Naive thymus-derived CD4-positive, alpha-beta T cell (primary cell): ENCODE measurements at regions not wholly inside any gene's neighbourhood (a gene's known extent, or its start where the extent isn't known, plus 50 kb on each side); places are given as distances from the start of the nearest gene placed in this dataset.

Experiments used
- ATAC-seq: fragments of 150-1000 bp; cut with Tn5 transposase; 2 replicates; pipeline ENCODE4 v1.10.0; 2021; ENCODE audit warnings: mild to moderate bottlenecking, moderate library complexity
- CTCF ChIA-PET: fragments of 350-600 bp; sonication (Branson Sonifier 250); formaldehyde crosslinking; loops from one replicate; lab custom pipeline; 2021; ENCODE audit warnings: antibody characterized with exemption; lab: Charles Lee
- POLR2A ChIA-PET: fragments of 350-600 bp; sonication (Branson Sonifier 250); formaldehyde crosslinking; loops from one replicate; lab custom pipeline; 2021; ENCODE audit warnings: antibody characterized with exemption, inconsistent platforms; lab: Charles Lee
- DNase-seq, 9 donors: peaks; one replicate each; pipeline versions ENCODE4 v3.0.0 to v3.0.0-alpha.2; 2020 to 2022; ENCODE audit warnings: mixed read lengths in 1 of 9
- H3K27ac ChIP-seq: one replicate; pipeline ENCODE4 v1.7.0; 2013; ENCODE audit warnings: mild to moderate bottlenecking, low read depth, low read length, moderate library complexity
- H3K27me3 ChIP-seq, 2 donors: one replicate each; pipeline ENCODE4 v1.7.0; 2013; ENCODE audit warnings: low read length in 2 of 2, mild to moderate bottlenecking in 2 of 2, moderate library complexity in 2 of 2; ENCODE audit not compliant: control insufficient read depth in 2 of 2, insufficient read depth in 2 of 2
- H3K36me3 ChIP-seq, 3 experiments: 1 replicate in 2 of 3; 2 replicates in 1 of 3; pipeline ENCODE4 v1.7.0; 2013; ENCODE audit warnings: low read length in 3 of 3, mild to moderate bottlenecking in 3 of 3, moderate library complexity in 1 of 3; ENCODE audit not compliant: insufficient read depth in 3 of 3, control insufficient read depth in 2 of 3
- H3K4me1 ChIP-seq, 2 donors: one replicate each; pipeline ENCODE4 v1.7.0; 2013; ENCODE audit warnings: low read length in 2 of 2, mild to moderate bottlenecking in 2 of 2, moderate library complexity in 1 of 2; ENCODE audit not compliant: control insufficient read depth in 2 of 2, insufficient read depth in 2 of 2
- H3K4me3 ChIP-seq: 2 replicates; pipeline ENCODE4 v1.7.0; 2013; ENCODE audit warnings: mild to moderate bottlenecking, low read length
- H3K9me3 ChIP-seq, 3 experiments: 1 replicate in 2 of 3; 2 replicates in 1 of 3; pipeline ENCODE4 v1.7.0; 2013; ENCODE audit warnings: low read length in 3 of 3; ENCODE audit not compliant: control insufficient read depth in 2 of 3
- H3K27ac Mint-ChIP-seq, 9 donors: one replicate each; pipeline ENCODE4 v1.8.0; 2020 to 2022; ENCODE audit warnings: mixed read lengths in 9 of 9, mild to moderate bottlenecking in 8 of 9, moderate library complexity in 5 of 9, inconsistent platforms in 2 of 9
- H3K27me3 Mint-ChIP-seq, 5 donors: one replicate each; pipeline ENCODE4 v1.8.0; 2021 to 2022; ENCODE audit warnings: mixed read lengths in 5 of 5, mild to moderate bottlenecking in 1 of 5
- H3K36me3 Mint-ChIP-seq, 5 donors: one replicate each; pipeline ENCODE4 v1.8.0; 2020 to 2022; ENCODE audit warnings: mixed read lengths in 5 of 5, mild to moderate bottlenecking in 3 of 5, inconsistent platforms in 1 of 5
- H3K4me1 Mint-ChIP-seq, 7 donors: one replicate each; pipeline ENCODE4 v1.8.0; 2020 to 2022; ENCODE audit warnings: mixed read lengths in 7 of 7, mild to moderate bottlenecking in 3 of 7, inconsistent platforms in 1 of 7
- H3K4me3 Mint-ChIP-seq, 10 donors: one replicate each; pipeline ENCODE4 v1.8.0; 2020 to 2022; ENCODE audit warnings: mild to moderate bottlenecking in 10 of 10, mixed read lengths in 10 of 10, moderate library complexity in 6 of 10, inconsistent platforms in 2 of 10
- H3K9me3 Mint-ChIP-seq, 11 donors: one replicate each; pipeline ENCODE4 v1.8.0; 2020 to 2022; ENCODE audit warnings: mixed read lengths in 11 of 11, mild to moderate bottlenecking in 4 of 11, inconsistent platforms in 1 of 11, moderate library complexity in 1 of 11
- intact Hi-C, 2 donors: fragments of 100-400 bp; cut with micrococcal nuclease; formaldehyde crosslinking; loops; one replicate each; pipeline ENCODE4 v1.15.1; 2023

GRCh38 chr9:81782313-81782995 is 93.1 kb upstream of the TLE1 start:
- ChIA-PET CTCF (interaction anchor here (0.7 kb wide), 1 partner anchor 575 kb away, joined by 3 read pairs; no protein-coding TSS in a partner anchor), POLR2A (no interaction called here)
- DNase-seq (no peak), ATAC-seq (no peak)
- no peaks in the 10 kb centered on the region for H3K36me3 Mint-ChIP-seq
- no peaks in the 10 kb centered on the region for H3K27me3 ChIP-seq
- no peak overlapping the region for H3K27ac ChIP-seq
- H3K36me3 ChIP-seq, result no peaks in the 10 kb centered on the region
- no peaks in the 10 kb centered on the region for H3K4me1 Mint-ChIP-seq
- no peaks in the 10 kb centered on the region for H3K27me3 Mint-ChIP-seq
- H3K9me3 ChIP-seq, result no peaks in the 10 kb centered on the region
- H3K4me3 ChIP-seq, result no peak overlapping the region
- H3K27ac Mint-ChIP-seq, result no peak overlapping the region
- intact Hi-C loops, result no loop called here
- H3K9me3 Mint-ChIP-seq, result peaks cover 0 to 6% (median 0%) of the 10 kb centered on the region in 11 donors
- H3K4me1 ChIP-seq, result no peaks in the 10 kb centered on the region
- no peak overlapping the region for H3K4me3 Mint-ChIP-seq

- ATAC-seq (no peak), DNase-seq (no peak)
- Mint-ChIP-seq H3K4me1 (no peaks in the 10 kb centered on the region), H3K27ac (no peak overlapping the region), H3K4me3 (no peak overlapping the region), H3K36me3 (no peaks in the 10 kb centered on the region), H3K9me3 (peaks cover 0 to 5% (median 0%) of the 10 kb centered on the region in 11 donors), H3K27me3 (no peaks in the 10 kb centered on the region)
- POLR2A ChIA-PET, result no interaction called here
- intact Hi-C loops, result no loop called here
- CTCF ChIA-PET, result no interaction called here
- no peaks in the 10 kb centered on the region for H3K27me3 ChIP-seq
- H3K4me1 ChIP-seq, result no peaks in the 10 kb centered on the region
- H3K36me3 ChIP-seq, result no peaks in the 10 kb centered on the region
- no peak overlapping the region for H3K27ac ChIP-seq
- H3K9me3 ChIP-seq, result no peaks in the 10 kb centered on the region
- H3K4me3 ChIP-seq, result no peak overlapping the region
Measured at GRCh38 chr9:81787747-81788632, 98.6 kb upstream of the TLE1 start.

DNA sequence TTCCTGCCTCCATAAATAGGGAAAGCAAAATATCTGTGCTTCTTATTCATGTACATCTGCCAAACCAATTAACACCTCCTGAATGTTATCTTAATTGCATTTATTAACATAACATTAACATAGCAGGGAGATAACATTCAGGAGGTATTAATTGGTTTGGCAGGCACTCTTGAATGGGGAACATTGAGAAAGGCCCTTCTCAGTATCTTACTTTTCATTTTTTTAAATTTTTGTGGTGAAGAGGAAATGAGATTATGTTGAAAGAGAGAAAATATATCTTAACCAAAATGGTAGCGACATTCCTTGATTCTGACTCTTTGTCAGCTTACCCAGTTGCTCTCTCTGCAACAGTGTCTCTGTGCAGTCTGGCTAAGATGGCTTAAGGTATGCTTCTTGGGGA is 100.4 kb upstream of the TLE1 start:
- no peak for ATAC-seq

DNA sequence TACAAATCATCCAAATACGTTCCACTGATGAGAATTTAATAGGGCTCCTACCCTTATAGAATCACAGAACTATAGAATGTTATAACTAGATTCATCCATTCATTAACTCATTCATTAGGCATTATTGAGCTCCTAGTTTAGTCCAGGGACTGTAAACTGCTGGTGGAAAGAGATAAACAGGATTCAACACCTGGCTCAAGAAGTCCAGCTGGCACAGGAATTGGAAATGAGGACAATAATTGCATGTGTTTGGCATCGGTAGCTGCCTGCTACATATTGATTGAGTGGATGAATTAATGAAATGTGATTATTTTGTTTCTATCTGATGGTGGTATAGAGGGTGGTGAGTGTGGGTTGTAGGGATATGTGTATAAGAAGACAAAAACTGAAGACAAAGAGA is 100.8 kb upstream of the TLE1 start:
- H3K27me3 ChIP-seq, result no peaks in the 10 kb centered on the region
- no peaks in the 10 kb centered on the region for H3K9me3 ChIP-seq
- H3K4me1 ChIP-seq, result no peaks in the 10 kb centered on the region
- ChIA-PET POLR2A (no interaction called here), CTCF (no interaction called here)
- ATAC-seq, result no peak
- Mint-ChIP-seq H3K9me3 (peaks cover 0 to 5% (median 0%) of the 10 kb centered on the region in 11 donors), H3K27ac (no peak overlapping the region), H3K4me3 (no peak overlapping the region), H3K4me1 (no peaks in the 10 kb centered on the region), H3K27me3 (no peaks in the 10 kb centered on the region), H3K36me3 (no peaks in the 10 kb centered on the region)
- H3K36me3 ChIP-seq, result no peaks in the 10 kb centered on the region
- no peak for DNase-seq
- intact Hi-C loops, result no loop called here
- H3K4me3 ChIP-seq, result no peak overlapping the region
- no peak overlapping the region for H3K27ac ChIP-seq

More for the DNA sequence above, 100.4 kb upstream of the TLE1 start:
- Histone ChIP-seq H3K27me3 (no peaks in the 10 kb centered on the region), H3K9me3 (no peaks in the 10 kb centered on the region), H3K4me1 (no peaks in the 10 kb centered on the region), H3K4me3 (no peak overlapping the region), H3K36me3 (no peaks in the 10 kb centered on the region), H3K27ac (no peak overlapping the region)
- POLR2A ChIA-PET, result no interaction called here
- Mint-ChIP-seq H3K27ac (no peak overlapping the region), H3K36me3 (no peaks in the 10 kb centered on the region), H3K27me3 (no peaks in the 10 kb centered on the region), H3K4me3 (no peak overlapping the region), H3K9me3 (peaks cover 0 to 5% (median 0%) of the 10 kb centered on the region in 11 donors), H3K4me1 (no peaks in the 10 kb centered on the region)
- intact Hi-C loops, result no loop called here
- CTCF ChIA-PET, result no interaction called here
- no peak for DNase-seq

- no peak overlapping the region for H3K4me3 ChIP-seq
- Mint-ChIP-seq H3K27ac (no peak overlapping the region), H3K36me3 (no peaks in the 10 kb centered on the region), H3K4me3 (no peak overlapping the region), H3K27me3 (no peaks in the 10 kb centered on the region), H3K9me3 (peaks cover 0 to 5% (median 0%) of the 10 kb centered on the region in 11 donors), H3K4me1 (no peaks in the 10 kb centered on the region)
- intact Hi-C loops, result no loop called here
- ChIA-PET POLR2A (no interaction called here), CTCF (no interaction called here)
- no peak for DNase-seq
- ATAC-seq, result no peak
- H3K36me3 ChIP-seq, result no peaks in the 10 kb centered on the region
- H3K27me3 ChIP-seq, result no peaks in the 10 kb centered on the region
- H3K9me3 ChIP-seq, result no peaks in the 10 kb centered on the region
- no peaks in the 10 kb centered on the region for H3K4me1 ChIP-seq
- no peak overlapping the region for H3K27ac ChIP-seq
Measured at GRCh38 chr9:81791076-81791475, 101.7 kb upstream of the TLE1 start.

- POLR2A ChIA-PET, result no interaction called here
- CTCF ChIA-PET, result no interaction called here
- ATAC-seq, result no peak
- no peak overlapping the region for H3K27ac ChIP-seq
- Mint-ChIP-seq H3K9me3 (peaks cover 0 to 4% (median 0%) of the 10 kb centered on the region in 11 donors), H3K4me3 (no peak overlapping the region), H3K4me1 (no peaks in the 10 kb centered on the region), H3K27me3 (peaks cover 0 to 3% (median 0%) of the 10 kb centered on the region in 5 donors), H3K27ac (no peak overlapping the region), H3K36me3 (no peaks in the 10 kb centered on the region)
- no peaks in the 10 kb centered on the region for H3K36me3 ChIP-seq
- no peaks in the 10 kb centered on the region for H3K4me1 ChIP-seq
- DNase-seq, result no peak
- no peaks in the 10 kb centered on the region for H3K27me3 ChIP-seq
- H3K9me3 ChIP-seq, result no peaks in the 10 kb centered on the region
- no peak overlapping the region for H3K4me3 ChIP-seq
- intact Hi-C loops, result no loop called here
Measured at GRCh38 chr9:81798606-81799005, 109.3 kb upstream of the TLE1 start.
